GM12878 (cell line): ENCODE measurements at regions not wholly inside any gene's neighbourhood (a gene's known extent, or its start where the extent isn't known, plus 50 kb on each side); places are given as distances from the start of the nearest gene placed in this dataset.

ENCODE experiments used
- CTCF ChIP-seq, 3 experiments: IDR thresholded peaks in 2 of 3; conservative IDR thresholded peaks in 1 of 3; 2 replicates each; pipeline ENCODE4 v1.5.1; 2011; ENCODE audit warnings: low read depth in 3 of 3, low read length in 3 of 3, mild to moderate bottlenecking in 3 of 3, control low read depth in 2 of 3, moderate library complexity in 2 of 3, inconsistent platforms in 1 of 3, mixed read lengths in 1 of 3; ENCODE audit not compliant: control insufficient read depth in 2 of 3, insufficient read depth in 1 of 3; ENCODE audit errors: extremely low read depth in 1 of 3
- ZNF384 ChIP-seq: IDR thresholded peaks from 2 replicates; pipeline ENCODE4 v1.6.1; 2012; ENCODE audit warnings: low read depth, mild to moderate bottlenecking, low read length, improper control_type of control experiment, borderline replicate concordance

- no peak for TF ChIP-seq CTCF (IDR thresholded peaks at IDR 0.05 in 2 of 3, conservative IDR thresholded peaks at IDR 0.05 in 1 of 3; ENCODE audit: control insufficient read depth in 2 of 3, extremely low read depth in 1 of 3, insufficient read depth in 1 of 3, low read depth in 3 of 3, low read length in 3 of 3)
- no peak for TF ChIP-seq ZNF384
Observed at GRCh38 chr19:20431826-20432225, 133.8 kb downstream of the ZNF737 start.
